Kidney epithelial cell (primary cell): ENCODE measurements at regions not wholly inside any gene's neighbourhood (a gene's known extent, or its start where the extent isn't known, plus 50 kb on each side); places are given as distances from the start of the nearest gene placed in this dataset.
"Not testable (repeated sequence)": the region's sequence is repeated elsewhere in the genome, so short reads cannot be mapped to it uniquely, and the experiment has no call there.

ENCODE experiments used
- DNase-seq: peaks from one replicate; pipeline ENCODE4 v3.0.0-alpha.2; 2010; ENCODE audit warnings: low read depth
- H3K27me3 ChIP-seq: 2 replicates; pipeline ENCODE4 v1.6.0; 2011; ENCODE audit warnings: low read length; ENCODE audit not compliant: control insufficient read depth, insufficient read depth
- H3K36me3 ChIP-seq: 2 replicates; pipeline ENCODE4 v1.5.1; 2011; ENCODE audit warnings: low read length; ENCODE audit not compliant: control insufficient read depth, insufficient read depth
- H3K4me3 ChIP-seq: 2 replicates; pipeline ENCODE4 v1.5.1; 2011; ENCODE audit warnings: low read depth, mild to moderate bottlenecking, control low read depth, low read length
- CTCF ChIP-seq: IDR thresholded peaks from 2 replicates; pipeline ENCODE4 v1.5.1; 2011; ENCODE audit warnings: mild to moderate bottlenecking, moderate library complexity, low read length, control low read depth, inconsistent platforms; ENCODE audit not compliant: insufficient read depth, poor library complexity, severe bottlenecking

GRCh38 chr2:132268977-132269523 lies 107.3 kb upstream of the ANKRD30BL start:
- no peaks in the 10 kb centered on the region for H3K27me3 ChIP-seq
- TF ChIP-seq CTCF, result no peak
- no peaks in the 10 kb centered on the region for H3K36me3 ChIP-seq
- no peak for DNase-seq
- no peak overlapping the region for H3K4me3 ChIP-seq

- no peak for DNase-seq
- H3K27me3 ChIP-seq, result no peaks in the 10 kb centered on the region
- H3K36me3 ChIP-seq, result no peaks in the 10 kb centered on the region
- no peak for TF ChIP-seq CTCF
- H3K4me3 ChIP-seq, result no peak overlapping the region
These were observed 108.5 kb upstream of the ANKRD30BL start for GRCh38 chr2:132270255-132270654.

GRCh38 chr2:132270981-132271546 lies 109.3 kb upstream of the ANKRD30BL start:
- no peak overlapping the region for H3K4me3 ChIP-seq
- TF ChIP-seq CTCF, result no peak
- no peak for DNase-seq
- H3K27me3 ChIP-seq, result no peaks in the 10 kb centered on the region
- H3K36me3 ChIP-seq, result no peaks in the 10 kb centered on the region

- not testable (repeated sequence) for H3K27me3 ChIP-seq, H3K36me3 ChIP-seq, DNase-seq, H3K4me3 ChIP-seq
These were observed 110.0 kb upstream of the ANKRD30BL start for GRCh38 chr2:132271794-132272193.

GRCh38 chr2:132272713-132273112 lies 111.0 kb upstream of the ANKRD30BL start:
- TF ChIP-seq CTCF, result no peak
- H3K4me3 ChIP-seq, result no peak overlapping the region
- no peak for DNase-seq
- H3K36me3 ChIP-seq, result no peaks in the 10 kb centered on the region
- H3K27me3 ChIP-seq, result no peaks in the 10 kb centered on the region

GRCh38 chr2:132273585-132273984 lies 111.8 kb upstream of the ANKRD30BL start:
- not testable (repeated sequence) for H3K4me3 ChIP-seq, H3K36me3 ChIP-seq, H3K27me3 ChIP-seq, DNase-seq

GRCh38 chr2:132274000-132274399 lies 112.2 kb upstream of the ANKRD30BL start:
- Histone ChIP-seq H3K27me3 (no peaks in the 10 kb centered on the region), H3K4me3 (no peak overlapping the region), H3K36me3 (no peaks in the 10 kb centered on the region)
- TF ChIP-seq CTCF, result no peak
- DNase-seq, result no peak
